ENCODE measurements at regions not wholly inside any gene's neighbourhood (a gene's known extent, or its start where the extent isn't known, plus 50 kb on each side); places are given as distances from the start of the nearest gene placed in this dataset.

- DNase-seq (ENCODE audit: low spot score) (no peak), ATAC-seq (no peak)
- H2AFZ ChIP-seq = no peak overlapping the region
- Mint-ChIP-seq H3K4me3 (no peak overlapping the region), H3K9me3 (no peaks in the 10 kb centered on the region), H3K4me1 (peaks cover 24% of the 10 kb centered on the region), H3K27ac (no peak overlapping the region), H3K27me3 (ENCODE audit: insufficient read depth, low read depth, poor library complexity) (peaks cover 2% of the 10 kb centered on the region), H3K36me3 (ENCODE audit: low read depth) (no peaks in the 10 kb centered on the region)
- no peaks in the 10 kb centered on the region for H3K79me2 ChIP-seq (replicated peaks; ENCODE audit: insufficient read depth)
- no peaks in the 10 kb centered on the region for H3K9me2 ChIP-seq (ENCODE audit: insufficient read depth)
- no peaks in the 10 kb centered on the region for H3F3A ChIP-seq (replicated peaks; ENCODE audit: low read depth)
- H3K4me3 ChIP-seq = no peak overlapping the region
- H4K20me1 ChIP-seq (replicated peaks; ENCODE audit: insufficient read depth) = no peaks in the 10 kb centered on the region
- H3K4me1 ChIP-seq (ENCODE audit: insufficient read depth) = peaks cover 13% of the 10 kb centered on the region
- H3K36me3 ChIP-seq (ENCODE audit: insufficient read depth) = no peaks in the 10 kb centered on the region
- H3K4me2 ChIP-seq = no peak overlapping the region
- TF ChIP-seq JUNB (IDR thresholded peaks at IDR 0.05; ENCODE audit: unreplicated experiment) = no peak
- TF ChIP-seq, protein P1, sequence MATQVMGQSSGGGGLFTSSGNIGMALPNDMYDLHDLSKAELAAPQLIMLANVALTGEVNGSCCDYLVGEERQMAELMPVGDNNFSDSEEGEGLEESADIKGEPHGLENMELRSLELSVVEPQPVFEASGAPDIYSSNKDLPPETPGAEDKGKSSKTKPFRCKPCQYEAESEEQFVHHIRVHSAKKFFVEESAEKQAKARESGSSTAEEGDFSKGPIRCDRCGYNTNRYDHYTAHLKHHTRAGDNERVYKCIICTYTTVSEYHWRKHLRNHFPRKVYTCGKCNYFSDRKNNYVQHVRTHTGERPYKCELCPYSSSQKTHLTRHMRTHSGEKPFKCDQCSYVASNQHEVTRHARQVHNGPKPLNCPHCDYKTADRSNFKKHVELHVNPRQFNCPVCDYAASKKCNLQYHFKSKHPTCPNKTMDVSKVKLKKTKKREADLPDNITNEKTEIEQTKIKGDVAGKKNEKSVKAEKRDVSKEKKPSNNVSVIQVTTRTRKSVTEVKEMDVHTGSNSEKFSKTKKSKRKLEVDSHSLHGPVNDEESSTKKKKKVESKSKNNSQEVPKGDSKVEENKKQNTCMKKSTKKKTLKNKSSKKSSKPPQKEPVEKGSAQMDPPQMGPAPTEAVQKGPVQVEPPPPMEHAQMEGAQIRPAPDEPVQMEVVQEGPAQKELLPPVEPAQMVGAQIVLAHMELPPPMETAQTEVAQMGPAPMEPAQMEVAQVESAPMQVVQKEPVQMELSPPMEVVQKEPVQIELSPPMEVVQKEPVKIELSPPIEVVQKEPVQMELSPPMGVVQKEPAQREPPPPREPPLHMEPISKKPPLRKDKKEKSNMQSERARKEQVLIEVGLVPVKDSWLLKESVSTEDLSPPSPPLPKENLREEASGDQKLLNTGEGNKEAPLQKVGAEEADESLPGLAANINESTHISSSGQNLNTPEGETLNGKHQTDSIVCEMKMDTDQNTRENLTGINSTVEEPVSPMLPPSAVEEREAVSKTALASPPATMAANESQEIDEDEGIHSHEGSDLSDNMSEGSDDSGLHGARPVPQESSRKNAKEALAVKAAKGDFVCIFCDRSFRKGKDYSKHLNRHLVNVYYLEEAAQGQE (IDR thresholded peaks at IDR 0.05; ENCODE audit: unreplicated experiment) = no peak
- no peak for TF ChIP-seq NANOG (IDR thresholded peaks at IDR 0.05; ENCODE audit: borderline replicate concordance)
- TF ChIP-seq, protein P2, sequence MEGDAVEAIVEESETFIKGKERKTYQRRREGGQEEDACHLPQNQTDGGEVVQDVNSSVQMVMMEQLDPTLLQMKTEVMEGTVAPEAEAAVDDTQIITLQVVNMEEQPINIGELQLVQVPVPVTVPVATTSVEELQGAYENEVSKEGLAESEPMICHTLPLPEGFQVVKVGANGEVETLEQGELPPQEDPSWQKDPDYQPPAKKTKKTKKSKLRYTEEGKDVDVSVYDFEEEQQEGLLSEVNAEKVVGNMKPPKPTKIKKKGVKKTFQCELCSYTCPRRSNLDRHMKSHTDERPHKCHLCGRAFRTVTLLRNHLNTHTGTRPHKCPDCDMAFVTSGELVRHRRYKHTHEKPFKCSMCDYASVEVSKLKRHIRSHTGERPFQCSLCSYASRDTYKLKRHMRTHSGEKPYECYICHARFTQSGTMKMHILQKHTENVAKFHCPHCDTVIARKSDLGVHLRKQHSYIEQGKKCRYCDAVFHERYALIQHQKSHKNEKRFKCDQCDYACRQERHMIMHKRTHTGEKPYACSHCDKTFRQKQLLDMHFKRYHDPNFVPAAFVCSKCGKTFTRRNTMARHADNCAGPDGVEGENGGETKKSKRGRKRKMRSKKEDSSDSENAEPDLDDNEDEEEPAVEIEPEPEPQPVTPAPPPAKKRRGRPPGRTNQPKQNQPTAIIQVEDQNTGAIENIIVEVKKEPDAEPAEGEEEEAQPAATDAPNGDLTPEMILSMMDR (conservative IDR thresholded peaks at IDR 0.05; ENCODE audit: low read depth in 2 of 2) = no peak
- TF ChIP-seq CREB1 (CRISPR knock-in tag; IDR thresholded peaks at IDR 0.05; ENCODE audit: low read depth) = no peak
- TF ChIP-seq, protein P3, sequence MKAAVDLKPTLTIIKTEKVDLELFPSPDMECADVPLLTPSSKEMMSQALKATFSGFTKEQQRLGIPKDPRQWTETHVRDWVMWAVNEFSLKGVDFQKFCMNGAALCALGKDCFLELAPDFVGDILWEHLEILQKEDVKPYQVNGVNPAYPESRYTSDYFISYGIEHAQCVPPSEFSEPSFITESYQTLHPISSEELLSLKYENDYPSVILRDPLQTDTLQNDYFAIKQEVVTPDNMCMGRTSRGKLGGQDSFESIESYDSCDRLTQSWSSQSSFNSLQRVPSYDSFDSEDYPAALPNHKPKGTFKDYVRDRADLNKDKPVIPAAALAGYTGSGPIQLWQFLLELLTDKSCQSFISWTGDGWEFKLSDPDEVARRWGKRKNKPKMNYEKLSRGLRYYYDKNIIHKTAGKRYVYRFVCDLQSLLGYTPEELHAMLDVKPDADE (IDR thresholded peaks at IDR 0.05) = no peak
- no peak for TF ChIP-seq EZH2 (IDR thresholded peaks at IDR 0.05; ENCODE audit: low read depth, unreplicated experiment)
- TF ChIP-seq ZNF331 (CRISPR knock-in tag; IDR thresholded peaks at IDR 0.05; ENCODE audit: low read depth) = no peak
- TF ChIP-seq STAT1 (IDR thresholded peaks at IDR 0.05; ENCODE audit: unreplicated experiment) = no peak
- TF ChIP-seq EZH2phosphoT487 (IDR thresholded peaks at IDR 0.05; ENCODE audit: unreplicated experiment) = no peak
- TF ChIP-seq POLR2AphosphoS5 (IDR thresholded peaks at IDR 0.05; ENCODE audit: low read depth) = no peak
- TF ChIP-seq ZNF114 (CRISPR knock-in tag; IDR thresholded peaks at IDR 0.05) = no peak
- no peak overlapping the region for H3K27ac ChIP-seq (ENCODE audit: low read depth)
- H3K27me3 ChIP-seq (ENCODE audit: insufficient read depth) = no peaks in the 10 kb centered on the region
These were observed 54.5 kb upstream of the PDZD8 start for GRCh38 chr10:117429643-117430265.
